Fibroblast of the aortic adventitia (primary cell): ENCODE measurements at regions not wholly inside any gene's neighbourhood (a gene's known extent, or its start where the extent isn't known, plus 50 kb on each side); places are given as distances from the start of the nearest gene placed in this dataset.

Experiments
- DNase-seq: peaks from one replicate; pipeline ENCODE4 v3.0.0-alpha.2; 2010; ENCODE audit warnings: low read depth
- H3K4me3 ChIP-seq: 2 replicates; pipeline ENCODE4 v1.5.1; 2011; ENCODE audit warnings: low read depth, mild to moderate bottlenecking, control low read depth, low read length, moderate library complexity
- TF ChIP-seq, protein P1 (sequence below): IDR thresholded peaks from 2 replicates; pipeline ENCODE4 v1.5.1; 2011; ENCODE audit warnings: mild to moderate bottlenecking, low read length, control low read depth, inconsistent platforms; ENCODE audit not compliant: insufficient read depth

DNA sequence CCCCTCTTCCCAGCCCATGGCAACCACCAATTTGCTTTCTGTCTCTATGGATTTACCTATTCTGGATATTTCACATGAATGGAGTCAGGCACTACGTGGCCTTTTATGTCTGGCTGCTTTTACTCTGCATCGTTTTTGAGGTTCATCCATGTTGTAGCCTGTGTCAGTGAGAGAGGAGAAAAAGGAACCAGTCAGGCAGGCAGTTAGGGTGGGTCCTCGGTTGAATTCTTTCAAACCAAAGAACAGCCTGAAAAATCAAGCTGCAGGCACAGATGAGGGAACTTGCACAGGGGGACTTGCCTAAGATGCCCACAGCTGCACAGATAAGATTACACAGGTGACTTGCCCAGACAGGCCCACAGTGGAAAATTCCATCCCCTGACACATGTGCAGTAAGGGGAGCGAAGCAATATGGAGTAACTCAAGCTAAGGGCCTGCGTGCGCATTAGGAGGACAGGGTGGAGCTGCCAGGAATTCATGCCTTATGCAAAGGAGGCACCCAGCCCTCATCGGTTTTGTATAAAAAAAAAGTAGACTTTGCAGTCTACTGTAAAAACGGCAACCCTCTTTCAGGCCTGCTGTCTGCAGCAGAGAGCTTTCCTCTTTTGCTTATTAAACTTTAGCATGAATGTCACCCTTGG, 152.4 kb upstream of the RFLNA start:
- TF ChIP-seq, protein P1, sequence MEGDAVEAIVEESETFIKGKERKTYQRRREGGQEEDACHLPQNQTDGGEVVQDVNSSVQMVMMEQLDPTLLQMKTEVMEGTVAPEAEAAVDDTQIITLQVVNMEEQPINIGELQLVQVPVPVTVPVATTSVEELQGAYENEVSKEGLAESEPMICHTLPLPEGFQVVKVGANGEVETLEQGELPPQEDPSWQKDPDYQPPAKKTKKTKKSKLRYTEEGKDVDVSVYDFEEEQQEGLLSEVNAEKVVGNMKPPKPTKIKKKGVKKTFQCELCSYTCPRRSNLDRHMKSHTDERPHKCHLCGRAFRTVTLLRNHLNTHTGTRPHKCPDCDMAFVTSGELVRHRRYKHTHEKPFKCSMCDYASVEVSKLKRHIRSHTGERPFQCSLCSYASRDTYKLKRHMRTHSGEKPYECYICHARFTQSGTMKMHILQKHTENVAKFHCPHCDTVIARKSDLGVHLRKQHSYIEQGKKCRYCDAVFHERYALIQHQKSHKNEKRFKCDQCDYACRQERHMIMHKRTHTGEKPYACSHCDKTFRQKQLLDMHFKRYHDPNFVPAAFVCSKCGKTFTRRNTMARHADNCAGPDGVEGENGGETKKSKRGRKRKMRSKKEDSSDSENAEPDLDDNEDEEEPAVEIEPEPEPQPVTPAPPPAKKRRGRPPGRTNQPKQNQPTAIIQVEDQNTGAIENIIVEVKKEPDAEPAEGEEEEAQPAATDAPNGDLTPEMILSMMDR: no peak
- no peak for DNase-seq
- H3K4me3 ChIP-seq: no peak overlapping the region

DNA sequence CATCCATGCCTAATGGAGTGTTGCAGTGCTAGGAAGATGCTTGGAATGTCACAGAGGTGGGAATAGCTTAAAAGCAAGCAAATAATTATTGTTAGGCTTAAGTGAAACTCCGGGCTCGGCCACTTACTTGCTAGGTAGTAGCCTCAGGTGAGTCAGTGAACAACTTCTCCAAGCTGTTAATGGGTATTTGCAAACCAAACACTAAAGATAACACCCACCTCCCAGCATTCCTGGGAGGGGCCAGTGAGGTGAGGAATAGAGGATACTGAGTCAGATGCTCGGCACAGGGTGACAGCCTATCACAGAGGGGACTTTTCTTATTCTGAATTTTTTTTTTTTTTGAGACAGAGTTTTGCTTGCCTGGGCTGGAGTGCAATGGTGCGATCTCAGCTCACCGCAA, 151.2 kb upstream of the RFLNA start:
- H3K4me3 ChIP-seq: no peak overlapping the region
- TF ChIP-seq, protein P1: no peak
- no peak for DNase-seq

DNA sequence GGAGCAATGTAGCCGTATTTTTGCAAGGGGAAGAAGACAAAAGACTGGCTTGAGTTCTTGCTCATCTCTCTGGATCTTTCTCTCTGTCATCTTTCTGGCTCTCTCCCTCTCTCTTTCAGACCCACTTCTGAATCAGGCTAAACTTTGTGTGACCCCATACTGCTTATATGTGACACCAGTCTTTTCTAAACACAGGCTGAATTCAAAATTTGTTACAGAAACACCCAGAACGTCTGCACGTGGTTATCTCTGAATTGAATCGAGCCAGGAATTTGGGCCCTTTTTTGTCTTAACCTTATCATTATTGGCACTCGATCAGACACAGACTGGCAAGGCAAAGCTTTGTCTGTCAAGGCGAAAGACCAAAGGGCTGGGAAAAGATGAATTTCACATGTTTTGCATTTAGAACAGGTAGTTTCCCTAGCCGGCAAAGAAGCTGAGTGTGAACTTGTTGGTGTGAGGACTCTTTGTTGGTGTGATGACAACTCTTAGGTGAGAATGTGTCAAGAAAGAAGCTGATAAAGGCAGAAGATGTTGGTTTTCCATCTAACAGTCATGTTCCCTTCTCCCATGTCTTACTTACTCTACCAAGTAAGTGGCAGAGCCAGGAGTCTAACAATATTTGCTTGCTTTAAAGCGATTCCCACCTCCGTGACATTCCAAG, 150.2 kb upstream of the RFLNA start:
- no peak overlapping the region for H3K4me3 ChIP-seq
- TF ChIP-seq, protein P1: no peak
- DNase-seq: no peak

DNA sequence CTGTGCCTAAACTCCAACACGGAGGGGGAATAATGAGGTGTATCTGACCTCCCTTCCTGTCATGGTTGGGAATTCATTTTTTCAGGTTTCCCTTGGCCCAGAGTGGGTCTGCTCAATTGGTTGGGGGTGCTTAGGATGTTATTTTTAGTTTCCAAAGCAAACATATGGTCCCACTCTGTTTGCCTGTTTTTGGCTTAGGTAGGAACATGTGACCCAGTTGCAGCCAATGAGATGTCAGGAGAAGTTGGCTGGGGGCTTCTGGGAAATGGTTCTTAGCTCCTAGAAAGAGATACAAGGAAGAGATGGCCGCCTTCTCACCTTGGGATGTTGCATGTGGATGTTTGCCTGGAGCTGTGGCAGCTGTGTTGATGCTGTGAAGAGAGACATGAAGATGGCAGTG, 147.9 kb upstream of the RFLNA start:
- no peak overlapping the region for H3K4me3 ChIP-seq
- no peak for DNase-seq
- TF ChIP-seq, protein P1: no peak

DNA sequence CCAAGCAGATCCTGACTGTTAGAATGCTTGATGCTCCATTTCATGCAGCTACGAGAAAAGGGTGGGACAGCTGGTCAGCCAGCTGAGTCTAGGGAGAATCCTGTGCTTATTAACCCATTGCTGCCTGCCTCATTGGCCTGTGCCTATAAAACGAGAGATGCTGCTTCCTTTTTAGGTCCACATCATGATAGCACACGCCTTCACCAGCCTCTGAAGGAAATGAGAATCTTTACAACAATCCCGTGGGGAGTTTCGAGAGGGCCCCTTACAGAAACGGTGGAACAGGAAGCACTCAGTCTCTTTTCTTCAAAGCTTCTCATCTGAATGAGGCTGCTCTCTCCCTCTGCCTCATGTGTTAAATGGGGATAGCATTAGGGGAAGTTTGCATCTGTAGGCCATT, 147.3 kb upstream of the RFLNA start:
- TF ChIP-seq, protein P1: no peak
- no peak for DNase-seq
- H3K4me3 ChIP-seq: no peak overlapping the region

DNA sequence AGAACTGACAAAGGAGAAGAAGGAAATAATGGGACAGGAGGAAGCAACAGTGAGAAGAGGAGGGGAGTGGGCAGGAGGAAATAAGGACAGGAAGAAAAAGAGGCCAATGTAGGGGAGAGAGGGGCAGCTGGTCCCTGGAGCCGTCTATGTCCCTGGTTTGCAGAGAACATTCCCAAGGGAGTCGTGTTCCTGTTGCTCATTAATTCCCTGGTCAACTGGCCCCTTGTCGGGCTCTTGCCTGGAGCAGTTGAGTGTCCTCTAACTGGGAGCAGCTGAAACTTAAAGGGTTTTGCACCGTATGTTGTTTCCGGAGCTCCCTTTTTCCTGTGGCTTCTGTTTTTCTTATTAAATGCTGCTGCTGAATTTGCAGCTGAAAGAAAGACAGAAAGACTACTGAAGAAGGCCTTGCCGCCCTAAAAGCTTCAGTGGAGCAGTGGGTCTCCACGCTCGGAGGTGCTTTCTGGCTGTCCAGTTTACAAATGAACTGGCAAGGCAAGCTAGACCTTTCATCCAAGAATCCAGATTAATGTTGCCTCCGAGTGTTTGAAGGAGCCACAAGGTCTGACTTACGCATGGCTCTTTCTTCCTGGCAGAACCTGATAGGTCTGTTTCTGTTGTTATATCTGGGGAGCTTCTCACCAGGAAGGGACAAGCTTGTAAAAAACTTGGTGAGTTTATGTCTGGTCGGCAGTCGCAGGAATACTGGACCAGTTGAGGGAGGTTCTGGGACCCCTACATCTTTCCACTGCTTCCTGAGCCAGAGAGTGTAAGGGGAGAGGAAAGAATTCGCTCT, 146.2 kb upstream of the RFLNA start:
- TF ChIP-seq, protein P1: no peak
- no peak overlapping the region for H3K4me3 ChIP-seq
- DNase-seq: peak; percentile 5
